ENCODE measurements at regions not wholly inside any gene's neighbourhood (a gene's known extent, or its start where the extent isn't known, plus 50 kb on each side); places are given as distances from the start of the nearest gene placed in this dataset.

DNA sequence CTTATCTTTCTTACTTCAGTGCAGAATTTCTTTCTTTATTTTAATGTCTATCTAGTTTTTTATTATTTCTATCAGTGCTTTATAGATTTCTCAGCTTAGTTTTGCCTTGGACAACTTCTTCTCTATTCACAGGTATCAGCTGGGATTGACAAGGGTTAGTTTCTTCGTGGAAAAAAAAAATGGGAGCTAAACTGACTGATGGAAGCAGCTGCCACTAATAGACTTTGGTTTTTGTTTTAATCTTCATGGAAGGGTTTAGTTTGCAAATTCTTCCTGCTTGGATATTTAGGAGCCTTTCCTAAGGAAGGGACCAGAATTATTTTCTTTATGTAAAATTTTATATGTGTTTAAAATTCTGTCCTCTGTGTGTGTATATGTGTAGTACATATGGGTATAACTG lies 306.1 kb upstream of the FMN2 start:
- TF ChIP-seq, protein P1, sequence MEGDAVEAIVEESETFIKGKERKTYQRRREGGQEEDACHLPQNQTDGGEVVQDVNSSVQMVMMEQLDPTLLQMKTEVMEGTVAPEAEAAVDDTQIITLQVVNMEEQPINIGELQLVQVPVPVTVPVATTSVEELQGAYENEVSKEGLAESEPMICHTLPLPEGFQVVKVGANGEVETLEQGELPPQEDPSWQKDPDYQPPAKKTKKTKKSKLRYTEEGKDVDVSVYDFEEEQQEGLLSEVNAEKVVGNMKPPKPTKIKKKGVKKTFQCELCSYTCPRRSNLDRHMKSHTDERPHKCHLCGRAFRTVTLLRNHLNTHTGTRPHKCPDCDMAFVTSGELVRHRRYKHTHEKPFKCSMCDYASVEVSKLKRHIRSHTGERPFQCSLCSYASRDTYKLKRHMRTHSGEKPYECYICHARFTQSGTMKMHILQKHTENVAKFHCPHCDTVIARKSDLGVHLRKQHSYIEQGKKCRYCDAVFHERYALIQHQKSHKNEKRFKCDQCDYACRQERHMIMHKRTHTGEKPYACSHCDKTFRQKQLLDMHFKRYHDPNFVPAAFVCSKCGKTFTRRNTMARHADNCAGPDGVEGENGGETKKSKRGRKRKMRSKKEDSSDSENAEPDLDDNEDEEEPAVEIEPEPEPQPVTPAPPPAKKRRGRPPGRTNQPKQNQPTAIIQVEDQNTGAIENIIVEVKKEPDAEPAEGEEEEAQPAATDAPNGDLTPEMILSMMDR (IDR thresholded peaks at IDR 0.05 in 8 of 11, conservative IDR thresholded peaks at IDR 0.05 in 3 of 11): no peak
- TF ChIP-seq POLR2AphosphoS5 (IDR thresholded peaks at IDR 0.05) (no peak), POLR2A (IDR thresholded peaks at IDR 0.05) (no peak)
